ENCODE measurements at regions not wholly inside any gene's neighbourhood (a gene's known extent, or its start where the extent isn't known, plus 50 kb on each side); places are given as distances from the start of the nearest gene placed in this dataset.
"Not testable (repeated sequence)": the region's sequence is repeated elsewhere in the genome, so short reads cannot be mapped to it uniquely, and the experiment has no call there.

- no peak for TF ChIP-seq CTCF (IDR thresholded peaks at IDR 0.05)
- DNase-seq (ENCODE audit: low spot score): no peak
- no peak for ATAC-seq (ENCODE audit: low FRiP score)
Observed at GRCh38 chr13:18965347-18965855, 216.2 kb downstream of the TUBA3C start.

GRCh38 chr13:18964942-18965341, 216.7 kb downstream of the TUBA3C start:
- DNase-seq (ENCODE audit: low spot score) (no peak), ATAC-seq (ENCODE audit: low FRiP score) (no peak)

GRCh38 chr13:18963684-18964083, 217.9 kb downstream of the TUBA3C start:
- ATAC-seq (ENCODE audit: low FRiP score); DNase-seq (ENCODE audit: low spot score): not testable (repeated sequence)

More at GRCh38 chr13:18964942-18965341, 216.7 kb downstream of the TUBA3C start:
- TF ChIP-seq CTCF (IDR thresholded peaks at IDR 0.05): no peak

GRCh38 chr13:18962168-18962734, 219.4 kb downstream of the TUBA3C start:
- TF ChIP-seq CTCF (IDR thresholded peaks at IDR 0.05): no peak
- DNase-seq (ENCODE audit: low spot score): no peak
- ATAC-seq (ENCODE audit: low FRiP score): no peak

GRCh38 chr13:18961383-18962117, 220.1 kb downstream of the TUBA3C start:
- ATAC-seq (ENCODE audit: low FRiP score): no peak
- no peak for TF ChIP-seq CTCF (IDR thresholded peaks at IDR 0.05)
- no peak for DNase-seq (ENCODE audit: low spot score)

- ATAC-seq (ENCODE audit: low FRiP score) (no peak), DNase-seq (ENCODE audit: low spot score) (no peak)
- TF ChIP-seq CTCF (IDR thresholded peaks at IDR 0.05): no peak
Observed at GRCh38 chr13:18960637-18961227, 220.9 kb downstream of the TUBA3C start.

GRCh38 chr13:18959996-18960395, 221.6 kb downstream of the TUBA3C start:
- DNase-seq (ENCODE audit: low spot score) (no peak), ATAC-seq (ENCODE audit: low FRiP score) (no peak)
- no peak for TF ChIP-seq CTCF (IDR thresholded peaks at IDR 0.05)
